ENCODE measurements at regions not wholly inside any gene's neighbourhood (a gene's known extent, or its start where the extent isn't known, plus 50 kb on each side); places are given as distances from the start of the nearest gene placed in this dataset.

DNA sequence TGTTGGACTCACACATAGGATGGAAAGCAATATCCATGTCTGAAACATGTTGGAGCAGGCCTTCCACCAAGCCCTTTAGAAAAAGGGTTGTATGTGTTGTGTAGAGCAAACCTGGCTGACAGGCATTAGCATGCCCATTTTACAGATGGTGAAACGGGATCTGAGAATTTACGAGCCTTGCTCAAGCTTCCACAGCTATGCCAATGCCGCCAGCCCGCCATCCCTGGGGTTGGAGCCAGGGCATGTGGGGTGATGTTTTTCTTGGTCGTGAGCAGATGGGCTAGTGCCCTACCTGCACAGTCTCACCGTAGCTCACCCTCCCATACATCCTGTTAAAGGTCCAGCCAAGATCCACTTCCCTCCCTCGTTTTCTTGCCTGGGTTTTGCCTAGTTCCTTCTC lies 97.5 kb upstream of the TLE3 start:
- FAIRE-seq (no peak), ATAC-seq (no peak), DNase-seq (ENCODE audit: extremely low read depth in 1 of 4, low spot score in 3 of 4) (no peak)
- Histone ChIP-seq H4K20me1 (replicated peaks; ENCODE audit: control insufficient read depth, insufficient read depth, low read length) (0 out of 2 replicates have a peak, but pooled peaks cover 9% of the 10 kb centered on the region), H2AFZ (ENCODE audit: low read depth, low read length) (no peak overlapping the region), H3K9me1 (ENCODE audit: control insufficient read depth, insufficient read depth, low read length) (no peaks in the 10 kb centered on the region), H3K36me3 (ENCODE audit: control insufficient read depth, insufficient read depth, low read length) (no peaks in the 10 kb centered on the region), H3K27me3 (ENCODE audit: control insufficient read depth in 2 of 2, insufficient read depth in 2 of 2, low read length in 2 of 2) (peaks cover 37 to 88% of the 10 kb centered on the region in 2 experiments), H3K79me2 (ENCODE audit: control insufficient read depth, insufficient read depth, low read length) (no peaks in the 10 kb centered on the region), H3K4me3 (no peak overlapping the region), H3K4me1 (replicated peaks in 1 of 2; ENCODE audit: control insufficient read depth in 2 of 2, insufficient read depth in 2 of 2, low read length in 2 of 2) (peaks cover under 1 to 10% of the 10 kb centered on the region in 2 experiments; a peak in 2 of 5 replicates), H3K4me2 (ENCODE audit: insufficient read depth, low read length) (no peak overlapping the region), H3K9ac (ENCODE audit: insufficient read depth in 1 of 2, low read depth in 2 of 2, low read length in 2 of 2) (no peak overlapping the region), H3K27ac (ENCODE audit: extremely low read depth, low read depth, low read length) (no peak overlapping the region), H3K9me3 (replicated peaks; ENCODE audit: control insufficient read depth, insufficient read depth, low read depth, low read length) (no peaks in the 10 kb centered on the region)
- TF ChIP-seq CHD1 (IDR thresholded peaks at IDR 0.05; ENCODE audit: low read length) (no peak), ZFP36 (IDR thresholded peaks at IDR 0.05; ENCODE audit: low read depth, low read length, partially characterized antibody) (no peak), STAT5B (CRISPR knock-in tag; IDR thresholded peaks at IDR 0.05) (no peak), MAZ (CRISPR knock-in tag; conservative IDR thresholded peaks at IDR 0.05 in 1 of 2, IDR thresholded peaks at IDR 0.05 in 1 of 2) (no peak), POLR2H (tag; IDR thresholded peaks at IDR 0.05; ENCODE audit: low read depth) (no peak), PCBP2 (IDR thresholded peaks at IDR 0.05; ENCODE audit: low read depth, low read length, poor library complexity, severe bottlenecking) (no peak), TAF1 (IDR thresholded peaks at IDR 0.05; ENCODE audit: control insufficient read depth, extremely low read depth, insufficient read depth, low read length, severe bottlenecking) (no peak), MYNN (IDR thresholded peaks at IDR 0.05) (no peak), MYNN (CRISPR knock-in tag; IDR thresholded peaks at IDR 0.05) (no peak), TBL1XR1 (IDR thresholded peaks at IDR 0.05; ENCODE audit: low read length in 2 of 2) (no peak), GTF3C2 (IDR thresholded peaks at IDR 0.05; ENCODE audit: borderline replicate concordance, extremely low read depth, insufficient read length) (no peak)
- TF ChIP-seq, protein P1, sequence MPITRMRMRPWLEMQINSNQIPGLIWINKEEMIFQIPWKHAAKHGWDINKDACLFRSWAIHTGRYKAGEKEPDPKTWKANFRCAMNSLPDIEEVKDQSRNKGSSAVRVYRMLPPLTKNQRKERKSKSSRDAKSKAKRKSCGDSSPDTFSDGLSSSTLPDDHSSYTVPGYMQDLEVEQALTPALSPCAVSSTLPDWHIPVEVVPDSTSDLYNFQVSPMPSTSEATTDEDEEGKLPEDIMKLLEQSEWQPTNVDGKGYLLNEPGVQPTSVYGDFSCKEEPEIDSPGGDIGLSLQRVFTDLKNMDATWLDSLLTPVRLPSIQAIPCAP (CRISPR knock-in tag; IDR thresholded peaks at IDR 0.05; ENCODE audit: borderline replicate concordance) = no peak
- intact Hi-C loops (cut with micrococcal nuclease) = no loop called here
- in situ Hi-C loops (cut with MboI) = no loop called here
- no TSS peak for BruUV-seq (replicated peaks)
- ChIA-PET POLR2A (no interaction called here), CTCF (ENCODE audit: low intra/inter-chr PET ratio) (no interaction called here)
- 8% methylated on average over 6 of the region's 7 CpGs for whole genome bisulfite sequencing (ENCODE audit: insufficient coverage, low coverage, missing lambda C conversion rate)
